ENCODE measurements at regions not wholly inside any gene's neighbourhood (a gene's known extent, or its start where the extent isn't known, plus 50 kb on each side); places are given as distances from the start of the nearest gene placed in this dataset.

DNA sequence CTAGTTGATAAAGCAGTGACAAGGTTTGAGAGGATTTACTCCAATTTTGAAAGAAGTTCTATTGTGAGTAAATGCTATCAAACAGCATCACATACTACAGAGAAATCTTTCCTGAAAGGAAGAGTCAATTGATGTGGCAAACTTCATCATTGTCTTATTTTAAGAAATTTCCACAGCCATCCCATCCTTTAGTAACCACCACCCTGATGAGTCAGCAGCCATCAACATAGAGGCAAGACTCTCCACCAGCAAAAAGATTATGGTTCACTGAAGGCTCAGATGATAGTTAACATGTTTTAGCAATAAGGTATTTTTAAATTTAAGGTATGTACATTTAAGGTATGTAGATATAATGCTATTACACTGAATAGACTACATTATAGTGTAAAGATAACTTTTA, 122.1 kb upstream of the ARHGAP5 start:
- no peaks in the 10 kb centered on the region for H3K36me3 ChIP-seq (ENCODE audit: insufficient read depth, low read length)
- no peak overlapping the region for H3K9ac ChIP-seq (ENCODE audit: low read length)
- H3K27ac Mint-ChIP-seq (ENCODE audit: unreplicated experiment) = no peak overlapping the region
- peaks cover 2% of the 10 kb centered on the region for H3K36me3 Mint-ChIP-seq (ENCODE audit: low read depth, unreplicated experiment)
- H3K9me3 Mint-ChIP-seq (ENCODE audit: unreplicated experiment) = peaks cover 9% of the 10 kb centered on the region
- FAIRE-seq = no peak
- no peak overlapping the region for H3K4me2 ChIP-seq (ENCODE audit: low read length)
- no peak for TF ChIP-seq CTCF (IDR thresholded peaks at IDR 0.05; ENCODE audit: insufficient read depth, low read depth, low read length)
- TF ChIP-seq EZH2 (IDR thresholded peaks at IDR 0.05; ENCODE audit: insufficient read depth, low read length) = no peak
- H3K27me3 ChIP-seq (ENCODE audit: insufficient read depth, low read length) = no peaks in the 10 kb centered on the region
- peaks cover 30% of the 10 kb centered on the region for H3K4me1 Mint-ChIP-seq (ENCODE audit: low read depth, unreplicated experiment)
- DNase-seq (ENCODE audit: low read depth) = no peak
- no peak overlapping the region for H2AFZ ChIP-seq (ENCODE audit: low read depth, low read length)
- H3K27me3 Mint-ChIP-seq (ENCODE audit: low read depth, unreplicated experiment) = no peaks in the 10 kb centered on the region
- H4K20me1 ChIP-seq (ENCODE audit: insufficient read depth, low read length) = no peaks in the 10 kb centered on the region
- peaks cover 15% of the 10 kb centered on the region for H3K4me1 ChIP-seq (ENCODE audit: insufficient read depth, low read length)
- no peaks in the 10 kb centered on the region for H3K79me2 ChIP-seq (ENCODE audit: insufficient read depth, low read length)
- H3K27ac ChIP-seq (ENCODE audit: low read depth, low read length) = no peak overlapping the region
- no peak overlapping the region for H3K4me3 ChIP-seq (ENCODE audit: insufficient read depth, low read depth, low read length)
- no peak overlapping the region for H3K4me3 Mint-ChIP-seq (ENCODE audit: unreplicated experiment)
- no peaks in the 10 kb centered on the region for H3K9me3 ChIP-seq (ENCODE audit: insufficient read depth, low read depth, low read length)

DNA sequence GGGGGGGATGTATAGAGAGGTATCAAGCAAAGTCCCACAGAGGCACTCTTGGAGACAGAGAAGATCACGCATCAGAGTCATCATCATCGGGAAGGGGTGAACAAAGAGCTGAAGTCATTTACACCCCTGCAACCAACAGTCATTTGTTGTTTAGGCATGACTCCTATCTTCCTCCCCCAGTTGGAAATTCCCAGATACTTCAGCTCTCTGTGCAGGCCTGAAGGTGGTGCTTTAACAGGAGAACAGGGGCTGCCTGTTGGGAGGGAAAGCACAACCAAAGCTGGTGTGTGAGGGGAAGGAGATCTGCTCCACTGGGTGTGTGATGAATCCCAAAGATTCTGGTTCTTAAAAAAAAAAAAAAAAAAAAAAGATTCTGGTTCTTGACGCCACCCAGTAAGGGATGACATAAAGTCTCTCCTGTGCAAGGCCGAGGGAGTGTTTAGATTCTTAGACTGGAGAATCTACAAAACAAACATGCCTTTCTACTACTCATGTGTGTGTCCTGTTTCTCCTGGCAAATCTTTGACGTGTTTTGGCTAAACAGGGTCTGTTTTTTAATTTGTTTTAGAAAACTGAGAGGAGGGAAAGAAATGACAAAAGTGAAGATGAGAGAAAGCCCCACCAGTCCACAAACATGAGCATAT, 121.0 kb upstream of the ARHGAP5 start:
- H3K27ac Mint-ChIP-seq (ENCODE audit: unreplicated experiment) = peak overlapping the region; percentile 47
- H3K4me3 Mint-ChIP-seq (ENCODE audit: unreplicated experiment) = no peak overlapping the region
- H3K9me3 ChIP-seq (ENCODE audit: insufficient read depth, low read depth, low read length) = no peaks in the 10 kb centered on the region
- H4K20me1 ChIP-seq (ENCODE audit: insufficient read depth, low read length) = no peaks in the 10 kb centered on the region
- H3K36me3 ChIP-seq (ENCODE audit: insufficient read depth, low read length) = no peaks in the 10 kb centered on the region
- no peaks in the 10 kb centered on the region for H3K27me3 ChIP-seq (ENCODE audit: insufficient read depth, low read length)
- H3K36me3 Mint-ChIP-seq (ENCODE audit: low read depth, unreplicated experiment) = peaks cover 2% of the 10 kb centered on the region
- no peak for FAIRE-seq
- H3K4me1 Mint-ChIP-seq (ENCODE audit: low read depth, unreplicated experiment) = peaks cover 23% of the 10 kb centered on the region
- H2AFZ ChIP-seq (ENCODE audit: low read depth, low read length) = no peak overlapping the region
- H3K9me3 Mint-ChIP-seq (ENCODE audit: unreplicated experiment) = peaks cover 9% of the 10 kb centered on the region
- H3K79me2 ChIP-seq (ENCODE audit: insufficient read depth, low read length) = no peaks in the 10 kb centered on the region
- H3K27me3 Mint-ChIP-seq (ENCODE audit: low read depth, unreplicated experiment) = no peaks in the 10 kb centered on the region
- H3K27ac ChIP-seq (ENCODE audit: low read depth, low read length) = no peak overlapping the region
- peaks cover 4% of the 10 kb centered on the region for H3K4me1 ChIP-seq (ENCODE audit: insufficient read depth, low read length)
- TF ChIP-seq EZH2 (IDR thresholded peaks at IDR 0.05; ENCODE audit: insufficient read depth, low read length) (no peak), CTCF (IDR thresholded peaks at IDR 0.05; ENCODE audit: insufficient read depth, low read depth, low read length) (no peak)
- no peak for DNase-seq (ENCODE audit: low read depth)
- H3K4me2 ChIP-seq (ENCODE audit: low read length) = no peak overlapping the region
- H3K9ac ChIP-seq (ENCODE audit: low read length) = no peak overlapping the region
- no peak overlapping the region for H3K4me3 ChIP-seq (ENCODE audit: insufficient read depth, low read depth, low read length)

GRCh38 chr14:31957565-31957964, 119.5 kb upstream of the ARHGAP5 start:
- Histone ChIP-seq H3K9me3 (ENCODE audit: insufficient read depth, low read depth, low read length) (no peaks in the 10 kb centered on the region), H3K9ac (ENCODE audit: low read length) (no peak overlapping the region), H3K27ac (ENCODE audit: low read depth, low read length) (no peak overlapping the region), H3K4me1 (ENCODE audit: insufficient read depth, low read length) (no peaks in the 10 kb centered on the region), H3K79me2 (ENCODE audit: insufficient read depth, low read length) (no peaks in the 10 kb centered on the region), H3K4me2 (ENCODE audit: low read length) (no peak overlapping the region), H3K4me3 (ENCODE audit: insufficient read depth, low read depth, low read length) (no peak overlapping the region), H3K36me3 (ENCODE audit: insufficient read depth, low read length) (no peaks in the 10 kb centered on the region), H3K27me3 (ENCODE audit: insufficient read depth, low read length) (no peaks in the 10 kb centered on the region), H4K20me1 (ENCODE audit: insufficient read depth, low read length) (no peaks in the 10 kb centered on the region), H2AFZ (ENCODE audit: low read depth, low read length) (no peak overlapping the region)
- Mint-ChIP-seq H3K9me3 (ENCODE audit: unreplicated experiment) (peaks cover 9% of the 10 kb centered on the region), H3K4me3 (ENCODE audit: unreplicated experiment) (no peak overlapping the region), H3K27ac (ENCODE audit: unreplicated experiment) (no peak overlapping the region), H3K36me3 (ENCODE audit: low read depth, unreplicated experiment) (peaks cover 2% of the 10 kb centered on the region), H3K4me1 (ENCODE audit: low read depth, unreplicated experiment) (peaks cover 18% of the 10 kb centered on the region), H3K27me3 (ENCODE audit: low read depth, unreplicated experiment) (no peaks in the 10 kb centered on the region)
- TF ChIP-seq EZH2 (IDR thresholded peaks at IDR 0.05; ENCODE audit: insufficient read depth, low read length) (no peak), CTCF (IDR thresholded peaks at IDR 0.05; ENCODE audit: insufficient read depth, low read depth, low read length) (no peak)
- no peak for FAIRE-seq
- DNase-seq (ENCODE audit: low read depth) = no peak
